GM23338 (cell line): ENCODE measurements at regions not wholly inside any gene's neighbourhood (a gene's known extent, or its start where the extent isn't known, plus 50 kb on each side); places are given as distances from the start of the nearest gene placed in this dataset.

Experiments
- ATAC-seq: fragments of 200-7000 bp; cut with Tn5 transposase; 3 replicates; pipeline ENCODE4 v1.9.1; 2020
- DNase-seq: peaks from one replicate; pipeline ENCODE4 v3.0.0-alpha.2; 2015; ENCODE audit warnings: low spot score
- H2AFZ ChIP-seq: fragments of 200-600 bp; sonication (generic); 2 replicates; pipeline ENCODE4 v1.8.0; 2016; ENCODE audit warnings: antibody characterized with exemption, mild to moderate bottlenecking, moderate library complexity
- H3F3A ChIP-seq: fragments of 200-600 bp; sonication (generic); replicated peaks from 2 replicates; pipeline ENCODE4 v1.8.0; 2017; ENCODE audit warnings: antibody characterized with exemption, mixed run types, low read depth
- H3K27ac ChIP-seq: fragments of 200-600 bp; sonication (generic); 2 replicates; pipeline ENCODE4 v1.6.1; 2016; ENCODE audit warnings: low read depth
- H3K27me3 ChIP-seq: fragments of 200-600 bp; sonication (generic); 2 replicates; pipeline ENCODE4 v1.8.0; 2016; ENCODE audit warnings: mild to moderate bottlenecking, mixed run types, moderate library complexity; ENCODE audit not compliant: insufficient read depth
- H3K36me3 ChIP-seq: fragments of 200-600 bp; sonication (generic); 2 replicates; pipeline ENCODE4 v1.8.0; 2016; ENCODE audit warnings: mild to moderate bottlenecking; ENCODE audit not compliant: insufficient read depth
- H3K4me1 ChIP-seq: fragments of 200-600 bp; sonication (generic); 2 replicates; pipeline ENCODE4 v1.8.0; 2016; ENCODE audit warnings: mild to moderate bottlenecking, moderate library complexity; ENCODE audit not compliant: insufficient read depth
- H3K4me2 ChIP-seq: fragments of 200-600 bp; sonication (generic); 2 replicates; pipeline ENCODE4 v1.7.1; 2017; ENCODE audit warnings: mixed run types
- H3K4me3 ChIP-seq: fragments of 200-600 bp; sonication (generic); 2 replicates; pipeline ENCODE4 v1.6.1; 2016; ENCODE audit warnings: mixed run types
- H3K79me2 ChIP-seq: fragments of 200-600 bp; sonication (generic); replicated peaks from 2 replicates; pipeline ENCODE4 v1.8.0; 2017; ENCODE audit warnings: mild to moderate bottlenecking; ENCODE audit not compliant: insufficient read depth
- H3K9me2 ChIP-seq: fragments of 200-600 bp; sonication (generic); 2 replicates; pipeline ENCODE4 v1.8.0; 2017; ENCODE audit not compliant: insufficient read depth
- H4K20me1 ChIP-seq: fragments of 200-600 bp; sonication (generic); replicated peaks from 2 replicates; pipeline ENCODE4 v1.8.0; 2017; ENCODE audit warnings: mild to moderate bottlenecking; ENCODE audit not compliant: insufficient read depth
- H3K27ac Mint-ChIP-seq: 2 replicates; pipeline ENCODE4 v1.8.0; 2020; ENCODE audit warnings: inconsistent platforms, mild to moderate bottlenecking, moderate library complexity, mixed read lengths
- H3K27me3 Mint-ChIP-seq: 3 replicates; pipeline ENCODE4 v1.8.0; 2022; ENCODE audit warnings: low read depth, mild to moderate bottlenecking, moderate library complexity, mixed read lengths, inconsistent platforms; ENCODE audit not compliant: insufficient read depth, poor library complexity
- H3K36me3 Mint-ChIP-seq: 3 replicates; pipeline ENCODE4 v1.8.0; 2021; ENCODE audit warnings: low read depth, mild to moderate bottlenecking, inconsistent platforms, moderate library complexity, mixed read lengths
- H3K4me1 Mint-ChIP-seq: 3 replicates; pipeline ENCODE4 v1.8.0; 2020; ENCODE audit warnings: mild to moderate bottlenecking, inconsistent platforms, mixed read lengths
- H3K4me3 Mint-ChIP-seq: 3 replicates; pipeline ENCODE4 v1.8.0; 2021; ENCODE audit warnings: moderate library complexity, mild to moderate bottlenecking, inconsistent platforms, mixed read lengths
- H3K9me3 Mint-ChIP-seq: 3 replicates; pipeline ENCODE4 v1.8.0; 2020; ENCODE audit warnings: moderate library complexity, mild to moderate bottlenecking, inconsistent platforms, mixed read lengths
- CTCF ChIP-seq, 2 experiments: fragments of 200-600 bp in 1 of 2; sonication (generic) in 1 of 2; conservative IDR thresholded peaks; 2 replicates each; pipeline versions ENCODE4 v1.5.1 to v1.6.1; 2016 to 2017; ENCODE audit warnings: antibody characterized with exemption in 2 of 2, low read depth in 2 of 2, mild to moderate bottlenecking in 2 of 2, moderate library complexity in 1 of 2
- EZH2 ChIP-seq: fragments of 200-600 bp; sonication (generic); IDR thresholded peaks from one replicate; pipeline ENCODE4 v1.8.0; 2017; ENCODE audit warnings: antibody characterized with exemption, mild to moderate bottlenecking, low read depth; ENCODE audit not compliant: unreplicated experiment
- JUNB ChIP-seq: IDR thresholded peaks from one replicate; pipeline ENCODE4 v1.6.1; 2016; ENCODE audit warnings: antibody characterized with exemption; ENCODE audit not compliant: unreplicated experiment
- NANOG ChIP-seq: IDR thresholded peaks from 2 replicates; pipeline ENCODE4 v1.6.1; 2016; ENCODE audit warnings: antibody characterized with exemption, borderline replicate concordance
- REST ChIP-seq: IDR thresholded peaks from one replicate; pipeline ENCODE4 v1.6.1; 2018; ENCODE audit warnings: antibody characterized with exemption; ENCODE audit not compliant: unreplicated experiment
- STAT1 ChIP-seq: IDR thresholded peaks from one replicate; pipeline ENCODE4 v1.6.1; 2016; ENCODE audit warnings: antibody characterized with exemption; ENCODE audit not compliant: unreplicated experiment
- ZNF462 ChIP-seq: fragments of 250-450 bp; sonication (Bioruptor Pico); IDR thresholded peaks from 2 replicates; pipeline ENCODE4 v1.5.0; 2020; ENCODE audit warnings: mild to moderate bottlenecking, moderate library complexity

GRCh38 chr20:50360218-50360672 lies 149.9 kb upstream of the PTPN1 start (continued):
- TF ChIP-seq ZNF462 (CRISPR knock-in tag) (no peak), NANOG (no peak), REST (no peak), EZH2 (no peak), JUNB (no peak)

- H3K27ac Mint-ChIP-seq, result peak overlapping the region; percentile 59; the same call in 1 of the 2 replicates
- no peak for ATAC-seq
- H3K36me3 ChIP-seq, result no peaks in the 10 kb centered on the region
- no peak for DNase-seq
- H3K9me2 ChIP-seq, result no peaks in the 10 kb centered on the region
- H3K4me3 ChIP-seq, result no peak overlapping the region
- 0 out of 2 replicates have a peak overlapping the region, but pooled peaks have one; percentile 32 for H3K27ac ChIP-seq
- H3K27me3 Mint-ChIP-seq, result peaks cover 15% of the 10 kb centered on the region
- H3K4me1 ChIP-seq, result no peaks in the 10 kb centered on the region
- no peaks in the 10 kb centered on the region for H4K20me1 ChIP-seq
- no peak overlapping the region for H3K4me2 ChIP-seq
- peaks cover 7% of the 10 kb centered on the region for H3K4me1 Mint-ChIP-seq
- no peaks in the 10 kb centered on the region for H3K79me2 ChIP-seq
- no peaks in the 10 kb centered on the region for H3K36me3 Mint-ChIP-seq
- H3F3A ChIP-seq, result no peaks in the 10 kb centered on the region
- no peaks in the 10 kb centered on the region for H3K27me3 ChIP-seq
- no peak overlapping the region for H3K4me3 Mint-ChIP-seq
- peak overlapping the region; percentile 56; the same call in 1 of the 2 replicates for H2AFZ ChIP-seq
- H3K9me3 Mint-ChIP-seq, result no peaks in the 10 kb centered on the region
- TF ChIP-seq JUNB (no peak), CTCF (conservative IDR thresholded peaks at IDR 0.05; ENCODE audit: low read depth in 2 of 2) (no peak), STAT1 (no peak)
Measured at GRCh38 chr20:50360921-50361320, 149.3 kb upstream of the PTPN1 start.
